Adrenal gland (tissue), 5 donors: ENCODE measurements at regions not wholly inside any gene's neighbourhood (a gene's known extent, or its start where the extent isn't known, plus 50 kb on each side); places are given as distances from the start of the nearest gene placed in this dataset.

ENCODE experiments used
- CTCF ChIP-seq, 6 experiments: fragments of 450-650 bp in 4 of 6; fragments of 200-600 bp in 2 of 6; sonication (generic) in 1 of 6; IDR thresholded peaks; 1 replicate in 5 of 6; 2 replicates in 1 of 6; pipeline versions ENCODE4 v1.5.1 to v1.8.0; 2016 to 2021; ENCODE audit warnings: antibody characterized with exemption in 6 of 6, mild to moderate bottlenecking in 2 of 6, moderate library complexity in 1 of 6
- POLR2A ChIP-seq, 2 donors: fragments of 450-650 bp; IDR thresholded peaks; one replicate each; pipeline ENCODE4 v1.6.1; 2017; ENCODE audit warnings: antibody characterized with exemption in 2 of 2, mild to moderate bottlenecking in 2 of 2, moderate library complexity in 1 of 2
- donor health status: DM: no; HTN: no; CAD: no.

- TF ChIP-seq CTCF (IDR thresholded peaks at IDR 0.05) (no peak), POLR2A (IDR thresholded peaks at IDR 0.05) (no peak)
Measured at GRCh38 chr4:163587867-163588266, 93.4 kb downstream of the TMA16 start.
